Stimulated activated CD8-positive, alpha-beta memory T cell treated with anti-CD3 and anti-CD28 coated beads, Interleukin-4, amount 100 ng/mL, for 4 hours (primary cell): ENCODE measurements at regions not wholly inside any gene's neighbourhood (a gene's known extent, or its start where the extent isn't known, plus 50 kb on each side); places are given as distances from the start of the nearest gene placed in this dataset.

Experiments used
- DNase-seq, 2 donors: peaks; one replicate each; pipeline ENCODE4 v3.0.0-alpha.2; 2020; ENCODE audit warnings: low read depth in 2 of 2, low spot score in 1 of 2

- no peak for DNase-seq
These were observed 319.5 kb upstream of the NOCT start for GRCh38 chr4:138696058-138696457.

DNA sequence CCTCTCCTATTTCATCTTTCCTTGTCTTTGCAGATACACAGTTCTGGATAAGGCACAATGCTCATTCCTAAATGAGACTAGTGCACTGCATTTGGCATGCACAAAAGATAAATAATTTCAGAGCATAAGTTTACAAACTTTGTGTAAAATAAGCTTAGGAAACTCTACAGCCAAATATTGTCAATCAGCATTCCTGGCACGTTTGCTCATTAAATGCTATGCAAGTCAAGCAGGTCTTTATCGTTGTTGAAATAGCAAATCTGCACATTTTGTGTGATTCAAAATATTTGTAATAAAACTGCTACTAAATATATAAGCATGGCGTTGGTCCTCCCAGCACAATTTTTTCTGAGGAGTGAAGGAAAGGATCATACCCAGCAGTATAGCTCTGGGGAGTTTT is 322.1 kb upstream of the NOCT start:
- no peak for DNase-seq

DNA sequence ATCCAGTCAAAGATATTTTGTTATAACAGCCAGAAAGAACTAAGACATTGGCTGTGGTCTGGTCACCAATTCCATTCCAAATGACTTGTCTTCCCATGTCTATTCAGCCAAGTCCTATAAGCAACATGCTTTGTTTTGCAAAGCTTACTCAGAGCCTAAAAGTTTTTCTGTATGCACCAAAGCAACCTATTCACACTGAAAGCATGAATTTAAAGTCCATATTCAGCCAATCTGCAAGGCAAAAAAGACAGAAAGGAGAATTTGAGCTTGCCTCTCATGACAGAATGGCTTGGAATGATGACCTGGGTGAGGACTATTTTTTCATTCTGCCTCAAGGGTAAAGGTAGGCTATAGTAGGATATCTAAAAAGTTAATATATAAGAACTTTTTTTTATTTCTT is 323.2 kb upstream of the NOCT start:
- DNase-seq: no peak

GRCh38 chr4:138689593-138689992 is 326.0 kb upstream of the NOCT start:
- no peak for DNase-seq

DNA sequence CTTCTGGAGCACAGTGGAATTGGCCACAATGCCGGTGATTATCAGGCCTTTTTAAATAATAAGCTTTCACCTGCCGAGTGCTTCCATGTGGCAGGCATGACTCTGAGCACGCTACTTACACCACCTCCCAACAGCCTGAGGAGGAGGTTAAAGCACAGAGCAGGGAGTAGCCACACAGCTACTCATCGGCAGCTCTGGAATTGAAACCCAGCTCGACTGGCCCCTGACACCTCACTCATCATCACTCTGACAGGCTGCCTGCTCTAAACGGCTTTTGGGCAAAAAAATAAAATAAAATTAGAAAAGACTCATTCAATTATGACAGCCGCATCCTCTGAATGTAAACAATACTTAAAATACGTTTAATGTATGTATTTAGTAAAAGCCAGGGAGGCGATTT is 326.4 kb upstream of the NOCT start:
- DNase-seq: no peak

DNA sequence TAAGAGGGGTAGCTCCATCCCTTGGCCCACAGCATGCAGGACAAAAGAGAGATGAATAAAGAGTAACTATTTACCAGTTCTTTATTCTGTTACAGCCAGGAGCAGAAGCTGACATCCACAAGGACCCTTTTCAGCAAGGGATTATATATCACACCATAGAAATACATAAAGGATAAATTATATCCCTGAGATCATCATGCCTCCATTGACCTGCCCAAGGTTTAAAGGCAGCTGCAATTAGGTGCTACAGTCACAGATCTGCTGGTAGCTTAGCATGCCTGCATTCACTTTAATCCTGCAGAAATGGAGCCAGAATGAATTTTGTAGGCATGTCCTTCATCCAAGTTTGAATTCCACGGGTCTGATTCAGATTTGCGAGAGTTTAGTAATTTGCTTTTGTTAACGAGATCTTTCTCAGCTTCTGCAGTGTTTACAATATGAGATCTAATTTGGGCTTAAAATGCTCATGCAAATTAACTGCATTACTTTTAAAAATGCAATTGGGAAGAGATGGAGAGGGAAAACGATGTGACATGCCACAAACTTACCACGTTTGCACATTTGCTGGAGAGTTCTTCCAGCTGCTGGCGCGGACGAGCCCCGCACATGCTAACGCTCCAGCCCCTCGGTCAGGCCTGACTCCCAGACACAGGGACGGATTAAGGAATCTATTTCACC is 327.0 kb upstream of the NOCT start:
- no peak for DNase-seq

GRCh38 chr4:138686106-138686835 is 329.3 kb upstream of the NOCT start:
- no peak for DNase-seq

DNA sequence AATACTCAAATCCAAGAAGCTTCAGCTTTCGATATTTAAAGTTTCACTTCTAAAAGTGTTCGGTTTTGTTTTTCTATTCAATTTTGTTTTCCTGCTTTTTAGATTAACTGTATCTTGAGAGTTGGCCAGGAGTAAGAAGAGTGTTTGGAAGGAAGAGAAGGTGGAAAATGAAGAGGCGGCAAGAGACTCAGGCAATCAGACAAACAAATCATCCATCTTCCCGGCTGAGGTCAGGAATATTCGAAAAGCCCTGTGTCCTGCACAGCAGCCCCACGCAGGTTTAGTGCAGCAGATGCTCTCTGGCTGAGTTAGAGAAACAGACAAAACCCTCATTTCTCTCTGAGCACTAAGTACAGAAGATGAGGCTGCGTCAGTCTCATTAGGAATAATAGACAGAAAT is 330.3 kb upstream of the NOCT start:
- DNase-seq: no peak

DNA sequence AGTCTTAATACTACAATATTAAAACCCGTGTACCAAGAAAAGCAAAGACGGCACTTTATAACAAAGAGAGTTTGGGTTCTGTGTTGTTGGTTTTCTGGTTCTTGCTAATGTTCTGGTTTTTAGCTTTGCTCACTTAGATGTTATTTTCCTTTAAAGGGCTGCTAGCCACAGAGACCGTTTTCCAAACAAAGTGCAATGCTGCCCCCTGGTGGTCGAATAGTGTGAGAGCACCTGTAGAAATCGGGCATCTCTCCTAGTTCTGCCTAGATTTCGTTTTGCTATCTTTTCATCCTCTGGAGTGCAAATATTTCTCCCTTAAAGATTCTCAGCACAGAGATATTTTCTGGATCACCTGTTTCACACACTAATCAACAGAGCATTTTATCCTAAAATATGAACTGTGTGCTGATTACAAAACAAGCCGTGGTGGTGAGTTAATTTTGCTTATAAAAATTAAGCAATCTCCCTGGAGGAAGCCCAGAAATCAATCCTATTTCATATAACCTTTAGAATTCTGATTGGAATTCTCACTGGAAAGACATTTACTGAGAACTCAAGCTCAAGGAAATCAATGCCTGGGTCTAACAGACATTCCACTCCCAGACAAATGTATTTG is 334.5 kb upstream of the NOCT start:
- DNase-seq: peak; percentile 8 to 54

DNA sequence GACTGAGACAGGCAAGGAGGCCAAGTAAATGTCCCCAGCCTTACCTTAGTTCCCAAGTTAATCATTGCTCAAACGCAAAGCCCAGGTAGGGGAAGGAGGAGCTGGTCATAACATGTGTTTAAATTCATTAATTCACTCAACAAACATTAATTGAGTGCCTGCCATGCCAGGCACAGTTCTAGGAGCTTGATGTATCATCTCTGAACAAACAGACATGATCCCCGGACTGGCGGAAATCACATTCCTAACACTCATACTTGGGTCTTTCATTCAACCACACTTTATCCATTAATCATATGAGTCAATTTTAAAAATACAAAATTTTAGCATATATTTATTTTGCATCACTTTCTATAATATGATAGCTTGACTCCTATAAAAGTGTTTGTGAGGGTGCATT is 335.3 kb upstream of the NOCT start:
- no peak for DNase-seq

- no peak for DNase-seq
These were observed 336.4 kb upstream of the NOCT start for GRCh38 chr4:138678985-138679746.

GRCh38 chr4:138677748-138678147 is 337.8 kb upstream of the NOCT start:
- no peak for DNase-seq

- no peak for DNase-seq
These were observed 338.4 kb upstream of the NOCT start for GRCh38 chr4:138677212-138677611.

- DNase-seq: no peak
These were observed 339.9 kb upstream of the NOCT start for GRCh38 chr4:138675685-138676084.

DNA sequence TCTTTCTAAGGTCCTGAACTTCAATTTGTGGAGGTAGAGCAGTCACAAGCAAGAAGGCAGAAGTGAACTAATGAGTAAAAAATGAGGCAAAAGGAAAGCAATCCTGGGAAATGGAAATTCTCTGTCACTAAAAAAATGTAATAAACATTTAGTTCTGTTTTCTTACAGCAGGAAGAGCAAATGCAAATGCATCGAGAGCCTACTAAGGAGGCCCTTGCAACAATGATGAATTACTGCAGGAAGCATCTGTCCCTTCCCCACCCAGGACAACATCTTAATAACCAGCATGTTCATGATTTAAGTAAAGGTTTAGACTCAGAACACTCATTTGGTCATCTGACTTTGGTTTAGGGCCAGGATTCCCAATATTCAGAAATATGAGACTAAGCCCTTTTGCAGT is 341.4 kb upstream of the NOCT start:
- no peak for DNase-seq

DNA sequence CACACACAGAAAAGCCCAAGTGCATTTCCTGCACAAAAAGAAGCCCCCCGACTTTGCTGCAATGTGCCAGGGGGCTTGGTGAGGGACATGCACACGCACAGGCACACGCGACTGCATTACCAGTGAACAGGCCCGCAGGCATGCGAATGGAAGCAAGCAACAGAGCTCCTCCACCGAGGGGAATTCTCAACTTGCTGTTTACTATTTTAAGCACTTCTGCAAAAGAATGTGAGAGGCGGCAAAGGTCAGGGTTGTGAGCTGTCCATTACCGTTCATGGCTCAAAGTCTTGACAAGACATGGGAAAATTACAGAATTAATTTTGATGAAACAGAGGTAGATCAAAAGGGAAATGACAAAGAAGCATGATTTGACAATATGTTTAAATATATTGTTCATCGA is 342.5 kb upstream of the NOCT start:
- DNase-seq: no peak

DNA sequence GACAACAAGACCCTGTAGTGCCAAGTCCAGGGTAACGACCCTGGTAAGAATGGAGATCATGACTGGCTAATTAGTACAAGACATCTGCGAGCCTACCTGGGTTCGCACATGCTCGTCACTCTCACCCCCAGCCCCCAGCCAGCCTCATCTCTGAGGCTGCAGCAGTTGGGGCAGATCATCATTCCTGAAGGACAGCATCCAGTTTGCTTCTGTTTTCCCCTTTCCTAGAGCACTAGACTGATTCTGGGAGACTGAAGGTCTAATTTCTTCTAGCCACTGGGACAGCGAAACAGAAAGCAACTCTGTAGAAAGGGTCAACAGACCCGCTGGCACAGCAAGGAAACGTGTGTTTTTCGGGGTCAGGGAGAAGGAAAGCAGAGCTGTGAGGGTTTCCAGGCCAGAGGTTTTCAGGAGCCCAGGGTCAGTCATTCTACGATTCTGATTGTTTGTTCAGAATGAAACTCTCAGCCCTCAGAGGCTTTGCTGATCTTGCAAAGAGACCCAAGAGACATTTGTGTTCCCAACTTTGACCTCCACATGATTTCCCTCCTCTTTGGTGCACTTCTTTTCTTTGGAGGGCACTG is 343.1 kb upstream of the NOCT start:
- no peak for DNase-seq

GRCh38 chr4:138671606-138672084 is 343.9 kb upstream of the NOCT start:
- DNase-seq: no peak

- DNase-seq: no peak
These were observed 344.5 kb upstream of the NOCT start for GRCh38 chr4:138671106-138671505.

DNA sequence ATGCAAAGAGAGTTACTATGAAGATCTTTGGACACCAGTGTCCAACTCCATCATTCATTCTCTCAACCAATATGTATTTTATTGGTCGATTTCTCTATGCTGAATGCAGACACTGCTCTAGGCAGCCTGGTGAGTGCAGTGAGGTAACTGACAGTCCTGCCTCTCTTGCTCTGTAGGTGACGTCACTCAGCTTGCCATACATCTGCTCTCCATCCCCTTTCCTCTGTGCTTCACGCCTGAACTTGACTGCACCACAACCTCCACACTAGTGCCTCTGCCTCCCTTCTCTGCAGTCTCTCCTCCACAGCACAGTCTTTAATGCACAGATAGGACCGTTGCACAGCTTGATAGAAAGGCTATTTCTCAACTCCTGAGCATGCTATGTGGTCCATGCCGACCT is 344.9 kb upstream of the NOCT start:
- DNase-seq: no peak
